DOHH2 (cell line): ENCODE measurements at regions not wholly inside any gene's neighbourhood (a gene's known extent, or its start where the extent isn't known, plus 50 kb on each side); places are given as distances from the start of the nearest gene placed in this dataset.

ENCODE experiments used
- H3F3A ChIP-seq: fragments of 200-600 bp; sonication (generic), shearing (Covaris generic); 2 replicates; pipeline ENCODE4 v1.6.0; 2016; ENCODE audit warnings: antibody characterized with exemption, mild to moderate bottlenecking; ENCODE audit not compliant: control insufficient read depth, insufficient read depth
- H3K27ac ChIP-seq: fragments of 200-600 bp; sonication (generic); 2 replicates; pipeline ENCODE4 v1.5.1; 2014; ENCODE audit warnings: low read depth, mild to moderate bottlenecking, low read length, moderate library complexity
- H3K27me3 ChIP-seq: fragments of 200-600 bp; sonication (generic); 2 replicates; pipeline ENCODE4 v1.6.1; 2014; ENCODE audit warnings: mild to moderate bottlenecking, low read length, mixed read lengths; ENCODE audit not compliant: control insufficient read depth
- H3K36me3 ChIP-seq: fragments of 200-600 bp; sonication (generic); 2 replicates; pipeline ENCODE4 v1.6.1; 2014; ENCODE audit warnings: mild to moderate bottlenecking, low read length, moderate library complexity, mixed read lengths; ENCODE audit not compliant: control insufficient read depth
- H3K4me1 ChIP-seq: fragments of 200-600 bp; sonication (generic); 2 replicates; pipeline ENCODE4 v1.6.1; 2014; ENCODE audit warnings: mild to moderate bottlenecking, low read length, mixed read lengths; ENCODE audit not compliant: control insufficient read depth
- H3K4me2 ChIP-seq: fragments of 200-600 bp; sonication (generic); 2 replicates; pipeline ENCODE4 v1.6.0; 2014; ENCODE audit warnings: mild to moderate bottlenecking, low read length, moderate library complexity
- H3K4me3 ChIP-seq: fragments of 200-600 bp; sonication (generic); 2 replicates; pipeline ENCODE4 v1.5.1; 2014; ENCODE audit warnings: mild to moderate bottlenecking, low read length, mixed read lengths
- H3K79me2 ChIP-seq: fragments of 200-600 bp; sonication (generic); 2 replicates; pipeline ENCODE4 v1.6.1; 2014; ENCODE audit warnings: mild to moderate bottlenecking, low read length, mixed read lengths; ENCODE audit not compliant: control insufficient read depth
- H3K9me2 ChIP-seq: fragments of 200-600 bp; sonication (generic); replicated peaks from 2 replicates; pipeline ENCODE4 v1.6.1; 2014; ENCODE audit warnings: mild to moderate bottlenecking, low read length, mixed read lengths; ENCODE audit not compliant: control insufficient read depth
- H3K9me3 ChIP-seq: fragments of 200-600 bp; sonication (generic); 2 replicates; pipeline ENCODE4 v1.6.1; 2014; ENCODE audit warnings: antibody characterized with exemption, low read length, mixed read lengths; ENCODE audit not compliant: control insufficient read depth, insufficient read depth
- H4K20me1 ChIP-seq: fragments of 200-600 bp; sonication (generic); 2 replicates; pipeline ENCODE4 v1.6.0; 2014; ENCODE audit warnings: low read depth, mild to moderate bottlenecking, antibody characterized with exemption, low read length, moderate library complexity; ENCODE audit not compliant: control insufficient read depth, insufficient read depth
- CTCF ChIP-seq: fragments of 200-600 bp; sonication (generic); IDR thresholded peaks from one replicate; pipeline ENCODE4 v1.5.1; 2014; ENCODE audit warnings: antibody characterized with exemption, mild to moderate bottlenecking, low read depth, low read length; ENCODE audit not compliant: poor library complexity, severe bottlenecking
- EZH2phosphoT487 ChIP-seq: fragments of 200-600 bp; sonication (generic); IDR thresholded peaks from 2 replicates; pipeline ENCODE4 v1.6.1; 2017; ENCODE audit warnings: borderline replicate concordance, mild to moderate bottlenecking, antibody characterized with exemption, low read length, moderate library complexity, mixed read lengths

- Histone ChIP-seq H3K4me2 (no peak overlapping the region), H3K36me3 (no peaks in the 10 kb centered on the region), H3K4me3 (no peak overlapping the region), H3K79me2 (no peaks in the 10 kb centered on the region), H3K4me1 (no peaks in the 10 kb centered on the region), H3K9me3 (no peaks in the 10 kb centered on the region), H4K20me1 (no peaks in the 10 kb centered on the region), H3K27ac (no peak overlapping the region), H3K9me2 (no peaks in the 10 kb centered on the region), H3F3A (no peaks in the 10 kb centered on the region), H3K27me3 (no peaks in the 10 kb centered on the region)
- no peak for TF ChIP-seq EZH2phosphoT487
- no peak for TF ChIP-seq CTCF
Observed at GRCh38 chr3:20776286-20776685, 590.3 kb upstream of the SGO1 start.

- no peaks in the 10 kb centered on the region for H3F3A ChIP-seq
- TF ChIP-seq EZH2phosphoT487 (no peak), CTCF (no peak)
- no peak overlapping the region for H3K27ac ChIP-seq
- no peaks in the 10 kb centered on the region for H3K27me3 ChIP-seq
- H3K9me2 ChIP-seq, result no peaks in the 10 kb centered on the region
- no peaks in the 10 kb centered on the region for H3K4me1 ChIP-seq
- no peaks in the 10 kb centered on the region for H3K79me2 ChIP-seq
- no peak overlapping the region for H3K4me2 ChIP-seq
- no peak overlapping the region for H3K4me3 ChIP-seq
- H4K20me1 ChIP-seq, result no peaks in the 10 kb centered on the region
- H3K9me3 ChIP-seq, result no peaks in the 10 kb centered on the region
- no peaks in the 10 kb centered on the region for H3K36me3 ChIP-seq
Observed at GRCh38 chr3:20773320-20773984, 587.4 kb upstream of the SGO1 start.

- no peaks in the 10 kb centered on the region for H3K9me3 ChIP-seq
- no peaks in the 10 kb centered on the region for H3K79me2 ChIP-seq
- H4K20me1 ChIP-seq, result no peaks in the 10 kb centered on the region
- H3K27me3 ChIP-seq, result no peaks in the 10 kb centered on the region
- no peak overlapping the region for H3K27ac ChIP-seq
- no peak overlapping the region for H3K4me2 ChIP-seq
- no peaks in the 10 kb centered on the region for H3F3A ChIP-seq
- no peaks in the 10 kb centered on the region for H3K36me3 ChIP-seq
- no peaks in the 10 kb centered on the region for H3K9me2 ChIP-seq
- no peaks in the 10 kb centered on the region for H3K4me1 ChIP-seq
- no peak overlapping the region for H3K4me3 ChIP-seq
- TF ChIP-seq EZH2phosphoT487, result no peak
- no peak for TF ChIP-seq CTCF
Observed at GRCh38 chr3:20772869-20773268, 586.9 kb upstream of the SGO1 start.
